GM18873 (cell line): ENCODE measurements at regions not wholly inside any gene's neighbourhood (a gene's known extent, or its start where the extent isn't known, plus 50 kb on each side); places are given as distances from the start of the nearest gene placed in this dataset.

Source experiments
- ATAC-seq: cut with Tn5 transposase; IDR thresholded peaks from one replicate; pipeline ENCODE4 v1.9.1; 2021; ENCODE audit warnings: mild to moderate bottlenecking, moderate library complexity, moderate number of reproducible peaks; ENCODE audit not compliant: unreplicated experiment, low FRiP score

DNA sequence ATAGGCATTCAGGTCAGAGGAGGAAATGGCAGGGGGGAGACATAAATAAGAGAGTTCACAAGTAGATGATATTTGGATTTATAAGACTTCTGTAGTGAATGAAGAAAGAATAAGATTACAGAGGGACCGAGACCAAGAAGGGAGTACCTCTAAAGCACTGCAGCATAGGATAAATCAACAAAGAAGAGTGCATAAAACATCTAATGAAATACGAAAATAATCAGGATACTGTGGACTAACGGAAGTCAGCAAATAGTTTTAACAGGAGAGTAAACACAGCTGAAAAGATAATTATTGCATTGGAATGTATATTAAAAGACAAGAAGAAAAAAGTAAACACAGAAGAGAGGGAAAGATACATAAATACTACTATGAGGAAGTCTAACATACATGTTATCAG is 921.9 kb upstream of the PRMT6 start:
- no peak for ATAC-seq

DNA sequence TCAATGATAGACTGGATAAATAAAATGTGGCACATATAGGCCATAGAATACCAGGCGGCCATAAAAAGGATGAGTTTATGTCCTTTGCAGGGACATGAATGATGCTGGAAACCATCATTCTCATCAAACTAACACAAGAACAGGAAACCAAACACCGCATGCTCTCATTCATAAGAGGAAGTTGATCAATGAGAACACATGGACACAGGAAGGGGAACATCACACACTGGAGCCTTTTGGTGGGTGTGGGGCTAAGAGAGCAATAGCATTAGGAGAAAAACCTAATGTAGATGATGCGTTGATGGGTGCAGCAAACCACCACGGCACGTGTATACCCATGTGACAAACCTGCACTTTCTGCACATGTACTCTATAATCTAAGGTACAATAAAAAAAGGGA is 883.4 kb upstream of the PRMT6 start:
- ATAC-seq = no peak

DNA sequence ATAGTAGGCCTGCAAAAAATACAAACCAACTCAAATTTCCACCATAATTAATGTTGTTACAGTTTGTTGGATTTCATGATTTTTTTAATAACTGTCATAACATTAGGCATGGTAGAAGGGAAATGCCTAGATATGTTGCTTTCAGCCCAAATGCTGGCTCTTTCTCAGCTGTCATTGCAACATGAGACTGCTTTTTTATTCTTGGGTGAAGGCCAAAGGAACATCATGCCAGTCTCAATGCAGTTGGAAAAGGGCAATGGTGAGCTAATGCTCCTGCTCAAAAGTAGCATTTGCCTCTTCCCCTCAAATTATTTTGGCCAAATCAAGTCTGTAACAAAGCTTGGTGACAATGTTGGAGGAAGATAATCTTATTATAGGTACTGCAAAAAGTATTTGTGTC is 877.7 kb upstream of the PRMT6 start:
- ATAC-seq = no peak

DNA sequence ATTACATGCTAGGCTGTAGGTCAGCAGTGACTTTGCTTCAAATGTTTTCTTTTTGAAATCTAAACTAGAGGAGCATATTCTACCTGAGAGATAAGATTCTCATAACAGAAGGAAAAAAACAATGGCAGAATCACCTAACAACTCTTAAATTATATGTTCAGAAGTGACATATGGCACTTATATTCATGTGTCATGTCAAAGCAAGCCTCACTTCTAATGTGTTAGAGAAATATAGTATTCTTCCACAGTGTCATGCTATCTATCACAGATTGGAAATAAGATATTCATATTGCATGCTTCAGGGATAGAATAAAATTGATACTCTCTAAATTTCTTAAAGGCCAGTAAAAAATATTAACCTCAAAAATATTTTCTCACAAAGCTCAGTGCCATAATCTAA is 874.6 kb upstream of the PRMT6 start:
- ATAC-seq = no peak

DNA sequence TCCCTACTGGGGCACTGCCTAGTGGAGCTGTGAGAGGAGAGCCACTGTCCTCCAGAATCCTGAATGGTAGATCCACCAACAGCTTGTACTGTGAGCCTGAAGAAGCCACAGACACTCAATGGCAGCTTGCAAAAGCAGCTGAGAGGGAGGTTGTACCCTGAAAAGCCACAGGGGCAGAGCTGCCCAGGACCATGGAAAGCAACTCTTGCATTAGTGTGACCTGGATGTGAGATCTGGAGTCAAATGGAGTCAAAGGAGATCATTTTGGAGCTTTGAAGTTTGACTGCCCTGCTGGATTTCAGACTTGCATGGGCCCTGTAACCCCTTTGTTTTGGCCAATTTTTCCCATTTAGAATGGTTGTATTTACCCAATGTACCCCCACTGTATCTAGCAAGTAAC is 871.4 kb upstream of the PRMT6 start:
- ATAC-seq = no peak

DNA sequence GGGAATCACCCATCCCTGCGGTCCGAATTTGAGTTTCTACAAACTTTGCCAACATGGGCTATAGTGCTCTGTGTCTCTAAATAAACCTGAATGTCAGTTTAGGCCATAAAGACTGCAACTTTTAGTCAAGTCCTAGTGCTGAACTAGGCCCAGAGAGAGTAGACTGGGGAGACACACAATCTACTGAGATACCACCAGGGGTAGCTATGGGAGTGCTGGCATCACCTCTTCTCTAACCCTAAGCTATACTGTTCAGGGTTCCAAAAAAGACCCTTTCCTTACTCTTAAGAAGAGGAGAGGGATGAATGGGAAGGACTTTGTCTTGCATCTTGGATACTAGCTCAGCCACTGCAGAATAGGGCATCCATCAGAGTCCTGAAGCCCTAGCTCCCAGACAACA is 866.7 kb upstream of the PRMT6 start:
- ATAC-seq = no peak

DNA sequence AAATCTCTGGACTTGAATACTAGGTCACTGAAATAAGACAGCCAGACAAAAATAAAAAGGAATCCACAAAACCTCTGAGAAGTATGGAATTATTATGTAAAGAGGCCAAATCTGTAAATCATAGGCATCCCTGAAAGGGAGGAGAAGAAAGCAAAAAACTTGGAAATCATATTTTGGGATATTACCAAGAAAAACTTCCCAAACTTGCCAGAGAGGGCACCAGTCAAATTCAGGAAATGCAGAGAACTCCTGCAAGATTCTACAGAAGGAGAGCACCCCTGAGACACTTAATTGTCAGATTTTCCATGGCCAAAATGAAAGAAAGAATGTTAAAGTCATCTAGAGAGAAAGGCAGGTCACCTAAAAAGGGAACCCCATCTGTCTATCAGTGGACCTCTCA is 862.3 kb upstream of the PRMT6 start:
- ATAC-seq = no peak

DNA sequence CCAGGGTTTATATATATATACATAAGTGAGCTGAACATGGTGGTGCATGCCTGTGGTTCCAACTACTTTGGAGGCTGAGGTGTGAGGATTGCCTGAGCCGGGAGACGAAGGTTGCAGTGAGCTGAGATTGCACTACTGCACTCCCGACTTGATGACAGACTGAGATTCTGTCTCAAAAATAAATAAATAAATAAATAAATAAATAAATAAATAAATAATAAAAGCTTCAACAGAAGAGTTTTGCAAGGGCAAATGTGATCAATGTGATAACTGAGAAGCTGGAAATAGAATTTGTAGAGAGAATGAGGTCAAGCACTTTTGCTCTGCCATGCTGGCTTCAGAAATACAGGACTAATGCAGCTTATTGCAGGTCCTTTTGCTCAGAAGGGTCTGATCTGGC is 855.8 kb upstream of the PRMT6 start:
- ATAC-seq = no peak

DNA sequence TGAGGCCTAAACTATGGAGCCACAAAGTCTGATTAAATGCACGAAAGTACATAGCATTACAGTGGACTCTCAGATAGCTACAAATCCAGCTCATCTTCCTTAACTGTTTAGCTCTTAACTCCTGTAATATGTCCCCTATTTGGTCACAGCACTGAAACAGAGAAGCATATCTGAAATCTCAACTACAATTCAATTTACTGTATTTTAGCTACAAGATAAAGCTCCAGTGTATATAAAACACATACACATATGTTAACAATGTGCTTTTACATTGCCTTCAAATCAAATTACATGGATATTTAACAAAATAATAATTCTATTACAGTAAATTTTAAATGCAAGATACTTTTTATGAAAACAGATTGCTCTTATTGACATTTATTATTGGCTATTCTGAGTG is 849.3 kb upstream of the PRMT6 start:
- ATAC-seq = no peak

DNA sequence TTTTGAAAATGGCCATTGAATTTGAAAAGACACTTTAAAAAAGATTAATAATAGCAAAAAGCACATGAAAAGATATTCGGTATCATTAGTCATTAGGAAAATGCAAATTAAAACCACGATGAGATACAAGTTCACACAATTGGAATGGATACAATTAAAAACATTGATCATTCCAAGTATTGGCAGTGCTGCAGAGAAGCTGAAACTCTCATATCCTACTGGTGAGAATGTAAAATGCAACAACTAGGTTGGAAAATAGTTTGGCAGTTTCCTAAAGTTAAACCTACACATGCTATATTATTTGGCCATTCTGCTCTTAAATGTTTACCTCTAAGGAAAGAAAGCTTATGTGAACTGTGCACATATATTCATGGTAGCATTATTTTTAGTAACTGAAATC is 838.7 kb upstream of the PRMT6 start:
- no peak for ATAC-seq

DNA sequence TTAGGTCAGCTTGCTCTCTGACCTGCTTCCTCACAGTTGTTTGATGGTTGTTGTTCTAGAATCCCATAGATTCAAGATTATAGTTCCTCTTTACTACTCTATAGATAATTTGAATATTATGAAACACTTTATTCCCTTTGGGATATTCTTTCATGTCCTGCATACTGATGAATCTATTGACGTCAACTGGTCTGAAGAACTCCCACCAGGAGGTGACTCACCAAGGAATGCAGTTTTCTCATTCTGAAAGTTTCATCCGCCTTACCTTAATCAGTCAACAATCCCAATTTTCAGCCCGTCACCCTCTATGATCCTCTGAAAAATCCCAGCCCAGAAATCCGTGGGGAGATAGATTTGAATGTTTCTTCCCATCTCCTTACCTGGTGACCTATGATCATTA is 834.1 kb upstream of the PRMT6 start:
- ATAC-seq = no peak

DNA sequence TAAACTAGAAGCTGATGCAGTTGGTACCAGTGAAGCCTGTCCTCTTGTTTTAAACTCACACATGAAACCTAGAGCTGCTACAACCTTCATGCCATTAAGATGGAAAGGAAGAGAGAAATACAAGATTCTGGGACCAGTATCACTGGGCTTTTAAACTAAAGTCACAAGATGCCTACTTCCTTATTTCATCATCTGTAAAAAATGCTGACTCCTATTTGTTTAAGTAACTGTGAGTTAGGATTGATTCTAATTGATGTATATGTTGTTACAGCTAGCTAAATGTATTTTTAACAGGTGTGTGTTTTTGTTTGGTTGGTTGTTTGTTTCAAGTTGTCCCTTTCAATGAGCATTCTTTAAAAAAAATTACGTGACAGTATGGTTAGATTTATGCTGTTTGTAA is 833.3 kb upstream of the PRMT6 start:
- ATAC-seq = no peak

DNA sequence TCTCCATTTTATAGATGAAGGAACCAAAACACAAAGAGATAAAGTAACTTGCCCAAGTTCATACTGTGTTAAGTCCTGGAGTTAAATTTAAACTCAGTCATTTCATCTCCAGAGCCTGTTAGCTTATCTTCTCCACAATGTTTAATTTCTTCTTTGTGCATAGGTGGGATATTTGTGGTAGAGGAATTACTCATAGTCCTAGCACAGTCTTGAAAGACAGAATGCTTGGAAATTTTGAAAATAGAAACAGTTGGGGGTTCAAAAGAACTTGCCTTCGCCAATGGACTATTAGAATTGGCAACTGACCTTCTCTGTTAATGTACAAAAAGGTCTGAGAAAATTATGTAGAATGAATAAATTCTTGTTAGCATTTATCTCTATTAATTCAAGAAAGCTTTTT is 832.0 kb upstream of the PRMT6 start:
- ATAC-seq = no peak

DNA sequence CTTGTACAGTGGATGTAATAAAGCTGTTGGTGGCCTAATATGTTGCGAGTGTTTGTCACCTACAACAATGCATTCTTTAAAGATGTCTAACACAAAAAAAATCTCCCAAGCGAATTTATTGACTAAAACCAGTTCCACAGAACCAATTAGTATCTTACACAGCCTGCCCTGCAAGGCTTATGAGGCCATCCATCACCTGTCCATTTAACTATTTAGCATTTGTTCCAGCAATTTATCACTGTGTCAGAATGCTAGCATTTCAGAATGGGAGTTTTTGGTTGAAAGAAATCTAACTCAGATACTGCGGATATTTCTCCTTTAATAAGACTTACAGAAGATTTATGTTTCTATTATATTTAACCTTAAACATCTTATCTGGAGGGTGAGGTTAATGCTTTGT is 831.1 kb upstream of the PRMT6 start:
- ATAC-seq = no peak

DNA sequence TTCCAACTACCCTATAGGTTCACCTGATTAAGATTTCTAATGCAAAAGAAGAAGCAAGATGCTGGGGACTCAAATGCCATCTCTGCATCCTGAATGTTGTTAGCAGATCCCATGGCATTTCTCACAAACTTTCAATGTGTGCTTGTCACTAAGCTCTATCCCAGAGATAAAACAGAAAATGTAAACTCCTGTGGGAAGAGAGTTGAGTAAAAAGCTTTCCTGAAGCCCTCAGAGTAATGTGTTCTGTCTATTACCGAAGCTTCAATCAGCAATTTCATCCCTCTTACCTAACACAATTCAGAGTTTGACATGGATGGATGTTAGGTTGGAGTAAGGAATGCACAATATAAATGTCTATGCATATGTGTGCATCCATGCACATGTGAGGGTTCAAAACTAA is 829.9 kb upstream of the PRMT6 start:
- no peak for ATAC-seq

DNA sequence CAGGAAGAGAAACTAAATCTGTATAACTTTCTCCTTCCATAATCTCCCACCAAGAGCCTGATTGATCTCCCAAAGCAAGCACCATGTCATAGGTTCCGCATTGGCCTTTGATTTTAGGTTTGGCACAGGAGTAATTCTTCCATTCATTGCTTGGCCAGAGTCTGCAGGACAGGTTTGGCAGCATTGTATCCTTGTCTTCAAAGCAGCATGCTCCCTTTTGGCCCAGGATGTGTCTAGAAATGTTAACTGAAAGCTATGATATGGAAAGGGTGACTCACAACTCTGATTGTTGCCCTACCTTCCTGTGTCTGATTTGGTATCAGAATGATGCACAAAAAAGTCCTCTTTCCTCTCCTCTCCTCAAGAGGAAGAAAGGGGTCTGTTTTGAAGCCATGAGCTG is 824.3 kb upstream of the PRMT6 start:
- ATAC-seq = no peak

DNA sequence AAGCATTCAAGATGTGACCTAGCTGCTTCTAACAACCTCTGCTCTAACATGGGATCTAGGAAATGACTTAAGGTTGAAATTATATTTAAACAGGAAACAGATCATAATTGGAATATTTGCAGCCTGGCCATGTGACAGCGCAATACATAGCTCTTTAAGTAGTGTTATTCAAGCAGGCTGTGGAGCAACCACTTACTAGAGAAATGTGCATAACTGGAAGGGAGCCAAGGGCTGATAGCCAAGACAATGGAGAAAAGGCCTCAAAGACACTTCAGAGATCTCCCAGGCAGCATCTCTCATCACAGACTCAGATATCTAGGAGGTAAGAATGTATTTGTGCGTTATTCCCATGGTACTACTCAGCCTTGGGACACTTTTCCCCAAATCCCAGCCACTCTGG is 823.0 kb upstream of the PRMT6 start:
- no peak for ATAC-seq

DNA sequence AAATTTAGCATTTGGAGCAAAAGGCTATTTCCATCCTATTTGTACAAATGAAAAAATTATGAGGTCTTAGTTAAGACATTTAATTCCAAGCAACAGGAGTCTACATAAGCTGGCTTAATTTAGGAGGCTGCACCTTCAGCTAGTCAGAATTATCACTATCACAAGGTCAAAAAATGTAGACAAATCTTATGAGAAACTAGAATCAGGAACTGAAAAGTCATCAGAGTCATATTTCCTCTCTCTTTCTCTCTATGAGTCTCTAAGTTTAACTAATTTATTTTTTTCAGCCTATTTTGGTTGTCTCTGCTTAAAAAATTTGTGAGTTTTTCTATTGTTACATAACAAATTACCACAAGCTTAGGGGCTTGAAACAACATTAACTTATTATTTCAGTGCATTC is 807.1 kb upstream of the PRMT6 start:
- ATAC-seq = no peak

DNA sequence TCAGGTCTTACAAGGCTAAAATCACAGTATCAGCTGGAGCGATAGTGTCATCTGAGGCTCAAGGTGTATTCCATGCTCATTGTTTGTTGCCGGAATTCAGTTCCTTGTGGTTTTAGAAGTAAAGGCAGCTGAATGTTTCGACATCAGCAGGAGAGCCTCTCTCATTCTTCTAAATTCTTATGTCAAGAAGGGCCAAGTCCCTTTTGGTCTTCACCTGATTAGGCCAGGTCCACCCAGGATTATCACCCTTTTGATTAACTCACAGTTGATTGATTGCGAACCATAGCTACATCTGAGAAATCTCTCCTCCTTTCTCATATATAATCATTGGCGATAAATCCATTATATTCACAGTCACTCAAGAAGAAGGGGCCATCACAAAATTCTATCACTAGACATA is 806.7 kb upstream of the PRMT6 start:
- ATAC-seq = no peak

DNA sequence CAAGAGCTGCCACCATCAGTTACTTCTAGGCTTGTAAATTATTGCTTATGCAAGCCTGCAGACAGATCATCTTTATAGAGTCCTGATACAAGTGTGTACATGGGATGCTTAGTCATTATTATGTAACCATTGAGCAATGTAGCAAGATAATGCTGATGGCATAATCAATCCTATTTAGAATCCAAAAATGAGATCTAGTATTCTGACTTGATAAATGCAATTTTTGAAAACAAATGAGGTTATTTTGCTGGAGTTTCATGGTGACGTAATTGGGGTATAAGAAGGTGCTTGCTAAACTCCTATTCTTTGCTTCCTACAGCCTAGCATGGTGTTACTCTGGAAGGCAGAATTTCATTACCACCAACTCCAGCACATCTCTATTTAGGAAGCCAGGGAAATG is 801.7 kb upstream of the PRMT6 start:
- no peak for ATAC-seq

DNA sequence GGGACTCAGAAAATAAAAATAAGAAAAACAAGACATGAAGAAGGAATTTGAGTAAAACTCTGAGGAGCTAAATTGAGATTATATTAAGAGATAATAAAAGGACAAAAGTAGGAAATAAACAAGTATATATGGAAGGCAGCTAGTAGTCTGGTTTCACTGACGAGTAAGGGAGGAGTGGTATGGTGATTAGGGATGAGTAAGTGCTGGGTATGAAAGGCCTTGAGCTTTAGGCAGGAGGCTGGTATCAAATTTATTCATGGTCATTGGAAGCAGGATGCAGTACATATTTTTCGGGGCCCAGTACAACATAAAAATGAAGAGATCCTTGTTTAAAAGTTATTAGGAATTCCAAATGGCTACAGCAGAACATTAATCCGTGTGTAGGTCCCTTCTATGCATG is 789.7 kb upstream of the PRMT6 start:
- ATAC-seq = no peak

DNA sequence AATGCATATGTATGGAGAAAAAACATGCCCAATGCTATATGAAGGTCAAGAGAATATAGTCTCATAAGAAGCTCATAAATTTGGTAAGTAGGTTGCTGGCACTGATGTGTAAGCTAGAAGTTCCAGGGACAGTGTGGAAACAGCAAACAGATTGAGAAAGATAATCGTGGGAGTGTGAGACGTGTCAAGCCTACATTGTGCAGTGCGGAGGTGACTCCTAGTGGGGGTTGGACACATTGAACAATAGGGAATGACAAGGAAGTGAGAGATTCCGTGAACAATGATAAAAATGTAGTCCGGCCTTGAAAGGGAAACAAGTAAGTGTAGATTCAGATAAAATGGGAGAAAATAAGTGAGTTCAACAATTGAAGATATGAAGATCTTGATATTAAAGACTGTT is 788.4 kb upstream of the PRMT6 start:
- no peak for ATAC-seq

DNA sequence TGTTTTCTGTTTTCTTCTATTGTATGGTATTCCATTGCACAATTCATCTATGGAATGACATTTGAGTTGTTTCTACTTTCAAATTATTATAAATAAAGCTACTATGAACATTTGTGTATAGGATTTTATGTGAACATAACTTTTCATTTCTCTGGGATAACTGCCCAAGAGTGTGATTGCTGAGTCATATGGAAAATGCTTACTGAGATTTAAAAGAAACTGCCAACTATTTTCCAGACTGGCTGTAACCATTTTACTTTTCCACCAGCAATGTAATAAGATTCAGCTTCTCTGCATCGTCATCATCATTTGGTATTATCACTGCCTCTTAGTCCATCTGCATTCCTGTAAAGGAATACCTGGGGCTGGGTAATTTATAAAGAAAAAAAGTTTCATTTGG is 779.6 kb upstream of the PRMT6 start:
- no peak for ATAC-seq

DNA sequence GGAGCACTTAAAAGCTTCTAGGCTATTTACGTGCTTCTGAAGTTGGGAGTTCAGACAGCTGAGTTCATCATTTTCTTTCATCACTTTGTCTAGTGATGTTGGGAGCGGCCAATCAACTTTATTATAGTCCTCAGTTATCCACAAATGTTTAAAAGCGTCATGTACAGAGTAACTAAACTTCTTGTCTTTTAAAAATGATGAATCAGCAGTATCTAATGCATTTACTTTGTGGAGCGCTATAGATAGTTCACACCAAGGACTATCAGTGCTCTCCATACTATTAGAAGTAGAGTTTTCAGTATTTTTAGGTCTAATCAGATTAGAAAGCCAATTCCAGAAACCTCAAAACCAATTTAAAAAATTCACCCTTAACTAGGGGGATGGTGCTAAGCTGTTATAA is 778.7 kb upstream of the PRMT6 start:
- no peak for ATAC-seq
